WERI-Rb-1 (cell line): ENCODE measurements at regions not wholly inside any gene's neighbourhood (a gene's known extent, or its start where the extent isn't known, plus 50 kb on each side); places are given as distances from the start of the nearest gene placed in this dataset.
"Not testable (repeated sequence)": the region's sequence is repeated elsewhere in the genome, so short reads cannot be mapped to it uniquely, and the experiment has no call there.

Source experiments
- DNase-seq: peaks from one replicate; pipeline ENCODE4 v3.0.0-alpha.2; 2020
- H3K27ac ChIP-seq: fragments of 250-450 bp; sonication (Bioruptor Pico); 2 replicates; pipeline ENCODE4 v1.5.1; 2020; ENCODE audit warnings: mild to moderate bottlenecking, moderate library complexity
- H3K27me3 ChIP-seq: fragments of 250-450 bp; sonication (Bioruptor Pico); 2 replicates; pipeline ENCODE4 v1.5.1; 2021; ENCODE audit warnings: mild to moderate bottlenecking, low read depth, moderate library complexity; ENCODE audit not compliant: insufficient read depth, severe bottlenecking
- H3K36me3 ChIP-seq: fragments of 250-450 bp; sonication (Bioruptor Pico); 2 replicates; pipeline ENCODE4 v1.5.1; 2020; ENCODE audit warnings: mild to moderate bottlenecking, moderate library complexity
- H3K4me3 ChIP-seq: 2 replicates; pipeline ENCODE4 v1.5.1; 2011; ENCODE audit warnings: low read depth, mild to moderate bottlenecking, control low read depth, low read length
- H3K9me3 ChIP-seq: fragments of 250-450 bp; sonication (Bioruptor Pico); 2 replicates; pipeline ENCODE4 v1.5.1; 2021; ENCODE audit warnings: mild to moderate bottlenecking, moderate library complexity; ENCODE audit not compliant: severe bottlenecking
- CTCF ChIP-seq: IDR thresholded peaks from 2 replicates; pipeline ENCODE4 v1.5.1; 2011; ENCODE audit warnings: low read depth, mild to moderate bottlenecking, control low read depth, inconsistent platforms, low read length

GRCh38 chr13:86606264-86606663 is 807.0 kb upstream of the SLITRK6 start:
- TF ChIP-seq CTCF, result no peak
- Histone ChIP-seq H3K9me3 (no peaks in the 10 kb centered on the region), H3K27me3 (no peaks in the 10 kb centered on the region), H3K27ac (no peak overlapping the region), H3K36me3 (no peaks in the 10 kb centered on the region), H3K4me3 (no peak overlapping the region)
- no peak for DNase-seq

GRCh38 chr13:86608701-86609100 is 809.5 kb upstream of the SLITRK6 start:
- H3K9me3 ChIP-seq, result no peaks in the 10 kb centered on the region
- H3K36me3 ChIP-seq, result no peaks in the 10 kb centered on the region
- TF ChIP-seq CTCF, result no peak
- H3K27ac ChIP-seq, result no peak overlapping the region
- no peaks in the 10 kb centered on the region for H3K27me3 ChIP-seq
- H3K4me3 ChIP-seq, result no peak overlapping the region
- no peak for DNase-seq

GRCh38 chr13:86633346-86633745 is 834.1 kb upstream of the SLITRK6 start:
- Histone ChIP-seq H3K36me3 (no peaks in the 10 kb centered on the region), H3K27me3 (no peaks in the 10 kb centered on the region), H3K4me3 (no peak overlapping the region), H3K9me3 (no peaks in the 10 kb centered on the region), H3K27ac (no peak overlapping the region)
- no peak for TF ChIP-seq CTCF
- no peak for DNase-seq

GRCh38 chr13:86651171-86651570 is 852.0 kb upstream of the SLITRK6 start:
- not testable (repeated sequence) for H3K36me3 ChIP-seq, H3K27ac ChIP-seq, H3K9me3 ChIP-seq, H3K27me3 ChIP-seq, DNase-seq, H3K4me3 ChIP-seq

GRCh38 chr13:86653009-86653408 is 853.8 kb upstream of the SLITRK6 start:
- H3K27ac ChIP-seq, result no peak overlapping the region
- DNase-seq, result no peak
- H3K36me3 ChIP-seq, result no peaks in the 10 kb centered on the region
- no peak for TF ChIP-seq CTCF
- no peaks in the 10 kb centered on the region for H3K27me3 ChIP-seq
- H3K9me3 ChIP-seq, result peaks cover 2% of the 10 kb centered on the region
- no peak overlapping the region for H3K4me3 ChIP-seq

GRCh38 chr13:86655561-86655960 is 856.3 kb upstream of the SLITRK6 start:
- Histone ChIP-seq H3K4me3 (no peak overlapping the region), H3K27me3 (no peaks in the 10 kb centered on the region), H3K9me3 (peaks cover 2% of the 10 kb centered on the region), H3K36me3 (no peaks in the 10 kb centered on the region), H3K27ac (no peak overlapping the region)
- DNase-seq, result peak; percentile 63
- TF ChIP-seq CTCF, result no peak
